NOMO-1 (cell line): ENCODE measurements at regions not wholly inside any gene's neighbourhood (a gene's known extent, or its start where the extent isn't known, plus 50 kb on each side); places are given as distances from the start of the nearest gene placed in this dataset.
"Not testable (repeated sequence)": the region's sequence is repeated elsewhere in the genome, so short reads cannot be mapped to it uniquely, and the experiment has no call there.

Experiments
- DNase-seq, 2 experiments: peaks; one replicate each; lab custom pipeline; 2025; ENCODE audit not compliant: unreplicated experiment in 2 of 2; lab: John Stamatoyannopoulos, UW

DNA sequence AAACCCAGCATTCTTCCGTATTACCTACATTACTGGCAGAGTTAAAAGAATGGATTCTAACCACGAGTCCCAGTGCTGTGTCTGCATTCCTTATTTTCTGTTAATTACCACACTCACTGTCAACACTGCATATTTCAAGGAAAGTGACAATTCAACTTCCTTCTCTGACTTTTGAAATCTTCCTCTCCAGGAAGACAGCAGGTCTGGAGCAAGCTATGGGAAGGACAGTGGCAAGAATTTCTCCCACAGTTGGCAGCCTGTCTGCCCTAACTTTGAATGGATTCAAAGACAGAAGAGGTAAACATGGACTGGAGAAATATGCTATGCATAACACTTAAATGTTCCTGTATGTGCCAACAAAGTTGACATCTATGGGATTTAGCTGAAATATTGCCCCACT, 700.5 kb upstream of the CHAC2 start:
- no peak for DNase-seq

DNA sequence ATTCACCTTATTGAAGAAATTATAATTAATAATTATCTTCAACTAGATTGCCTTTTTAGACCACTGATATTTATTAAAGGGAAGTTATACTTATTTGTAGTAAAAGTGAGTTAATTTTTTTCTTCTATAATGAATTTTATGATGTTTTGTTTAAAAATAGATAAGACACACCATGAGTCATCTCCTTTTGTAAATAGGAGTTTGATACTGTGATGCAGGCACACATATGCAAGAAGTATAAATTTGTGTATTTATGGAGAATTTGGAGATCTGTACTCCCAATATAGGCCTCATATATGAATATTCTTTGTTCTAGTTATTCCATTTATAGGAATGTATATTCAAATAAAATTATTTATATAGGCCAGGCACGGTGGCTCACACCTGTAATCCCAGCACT, 703.5 kb upstream of the CHAC2 start:
- DNase-seq: no peak

DNA sequence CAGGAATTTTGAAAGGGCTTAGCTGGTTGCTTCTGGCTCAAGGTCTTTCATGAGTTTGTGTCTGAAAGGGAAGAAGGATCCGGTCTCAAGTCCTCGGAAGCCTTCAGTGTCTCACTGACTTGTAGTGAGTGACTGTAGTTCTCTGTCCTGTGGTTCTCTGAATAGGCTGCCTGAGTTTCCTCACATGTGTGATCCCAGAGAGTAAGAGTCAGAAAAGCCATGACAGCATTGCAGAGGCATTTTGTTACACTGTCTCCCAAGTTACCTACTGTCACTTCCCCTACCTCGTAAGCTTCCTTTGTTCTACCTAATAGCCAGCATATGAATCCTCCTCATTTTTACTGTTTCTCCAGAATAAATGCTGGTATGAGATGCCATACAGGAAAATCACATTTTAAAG, 709.1 kb upstream of the CHAC2 start:
- DNase-seq: no peak

DNA sequence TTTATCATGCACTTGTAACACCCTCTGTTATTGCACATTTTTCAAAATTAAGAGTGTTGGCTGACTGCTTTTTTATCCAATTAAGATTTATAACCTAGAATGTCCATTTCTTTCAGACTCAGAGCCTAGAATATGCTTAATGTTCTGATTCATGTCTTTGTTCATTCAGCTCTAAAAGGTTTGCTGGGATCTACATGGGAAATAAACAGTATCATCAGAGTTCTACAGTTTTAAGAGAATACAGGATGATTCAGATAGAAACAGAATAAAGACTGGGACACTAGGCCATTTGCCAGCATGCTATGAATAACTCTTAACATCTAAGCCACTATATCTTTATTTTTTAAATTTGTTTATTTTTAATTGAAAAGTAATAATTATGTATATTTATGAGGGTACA, 713.7 kb upstream of the CHAC2 start:
- DNase-seq: no peak

DNA sequence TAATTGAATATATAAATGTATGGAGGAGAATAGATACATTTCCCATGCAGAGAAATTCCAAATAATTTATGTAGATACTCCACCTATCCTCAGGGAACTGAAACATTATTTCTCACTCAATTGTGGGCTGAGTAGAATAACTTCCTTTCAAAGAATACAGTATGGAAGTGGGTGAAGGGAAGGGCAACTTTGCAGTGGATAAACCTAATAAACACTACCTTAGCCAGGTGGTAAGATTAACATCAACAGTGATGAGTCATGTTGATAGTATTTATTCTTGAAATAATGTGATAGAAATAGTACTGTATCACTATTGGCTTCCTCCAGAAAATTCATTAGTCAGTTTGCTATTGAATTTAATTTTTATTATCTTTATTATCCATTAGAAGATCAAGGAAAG, 716.4 kb upstream of the CHAC2 start:
- DNase-seq: no peak

DNA sequence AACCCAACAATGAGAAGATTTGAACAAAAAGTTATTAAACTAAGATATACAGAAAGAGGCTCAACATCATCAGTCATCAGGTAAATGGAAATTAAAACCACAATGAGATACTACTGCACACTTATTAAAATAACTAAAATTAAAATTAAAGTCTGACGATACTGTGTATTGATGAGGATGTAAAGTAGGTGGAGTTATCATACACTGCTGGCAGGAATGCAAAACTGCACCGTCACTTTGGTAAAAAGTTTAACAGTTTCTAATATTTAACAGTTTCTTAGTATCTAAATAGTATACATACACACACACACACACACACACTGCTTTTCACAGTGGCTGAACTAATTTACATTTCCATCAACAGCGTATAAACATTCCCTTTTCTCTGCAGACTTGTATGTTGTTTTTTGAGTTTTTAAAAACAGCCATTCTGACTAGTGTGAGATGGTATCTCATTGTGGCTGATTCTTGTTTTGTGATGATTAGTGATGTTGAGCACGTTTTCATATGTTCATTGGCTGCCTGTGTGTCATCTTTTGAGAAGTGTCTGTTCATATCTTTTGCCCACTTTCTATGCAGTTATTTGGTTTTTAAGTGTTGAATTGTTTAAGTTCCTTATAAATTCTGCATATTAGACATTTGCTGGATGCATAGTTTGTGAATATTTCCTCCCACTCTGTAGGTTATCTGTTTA, 726.9 kb upstream of the CHAC2 start:
- DNase-seq: no peak

DNA sequence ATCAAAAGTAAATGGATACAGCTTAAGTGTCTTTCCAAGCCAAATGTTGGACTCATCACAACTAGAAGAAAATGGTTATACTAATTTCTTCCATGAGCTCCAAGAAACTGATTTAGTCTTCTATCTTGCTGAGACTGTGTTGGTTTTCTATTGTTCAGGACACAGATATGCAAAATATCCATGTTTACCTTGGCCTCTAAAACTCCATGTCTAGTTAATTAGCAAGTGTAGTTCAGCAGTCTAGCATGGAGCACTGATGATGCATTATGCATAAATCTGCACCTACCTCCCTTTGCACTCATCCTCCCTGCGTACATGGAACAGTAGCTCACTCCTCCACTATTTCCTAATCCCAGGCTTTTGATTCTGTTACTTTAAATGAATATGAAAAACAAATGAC, 731.4 kb upstream of the CHAC2 start:
- DNase-seq: no peak

DNA sequence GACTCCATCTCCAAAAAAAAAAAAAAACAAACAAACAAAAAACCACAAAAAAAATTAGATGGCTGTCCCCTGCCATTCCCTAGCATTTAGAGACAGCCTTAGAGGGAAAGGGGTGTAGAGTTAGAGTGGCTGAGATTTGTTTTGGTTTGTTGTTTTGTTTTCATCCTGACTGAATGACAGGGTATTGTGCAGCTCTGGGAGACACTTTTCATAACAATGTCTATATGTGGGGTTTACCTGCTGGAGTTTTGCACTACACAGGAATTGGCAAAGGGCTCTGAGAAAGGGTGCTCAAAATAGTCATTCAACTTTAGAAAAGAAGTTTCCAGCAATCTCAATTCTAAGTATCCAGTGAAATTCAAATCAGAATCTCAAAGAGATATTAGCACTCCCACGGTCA, 732.5 kb upstream of the CHAC2 start:
- DNase-seq: no peak

DNA sequence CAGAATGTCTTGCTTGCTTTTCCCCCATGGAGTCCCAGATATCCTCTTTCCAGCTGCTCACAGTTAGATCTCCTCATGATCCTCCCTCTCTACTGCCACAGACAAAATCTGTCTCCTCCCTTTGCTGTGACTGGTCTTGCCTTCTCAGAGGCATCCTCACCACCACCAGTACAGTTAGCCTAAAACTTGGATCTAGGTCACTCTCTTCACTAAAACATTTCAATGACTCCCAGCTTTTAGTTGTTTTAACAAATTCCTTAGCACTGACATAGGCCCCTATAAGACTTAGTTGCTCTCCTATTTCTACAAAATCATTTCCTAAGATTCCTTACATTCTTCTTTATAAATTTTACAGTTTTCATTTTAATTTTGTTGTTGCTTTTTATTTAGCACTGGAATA, 734.2 kb upstream of the CHAC2 start:
- DNase-seq: no peak

DNA sequence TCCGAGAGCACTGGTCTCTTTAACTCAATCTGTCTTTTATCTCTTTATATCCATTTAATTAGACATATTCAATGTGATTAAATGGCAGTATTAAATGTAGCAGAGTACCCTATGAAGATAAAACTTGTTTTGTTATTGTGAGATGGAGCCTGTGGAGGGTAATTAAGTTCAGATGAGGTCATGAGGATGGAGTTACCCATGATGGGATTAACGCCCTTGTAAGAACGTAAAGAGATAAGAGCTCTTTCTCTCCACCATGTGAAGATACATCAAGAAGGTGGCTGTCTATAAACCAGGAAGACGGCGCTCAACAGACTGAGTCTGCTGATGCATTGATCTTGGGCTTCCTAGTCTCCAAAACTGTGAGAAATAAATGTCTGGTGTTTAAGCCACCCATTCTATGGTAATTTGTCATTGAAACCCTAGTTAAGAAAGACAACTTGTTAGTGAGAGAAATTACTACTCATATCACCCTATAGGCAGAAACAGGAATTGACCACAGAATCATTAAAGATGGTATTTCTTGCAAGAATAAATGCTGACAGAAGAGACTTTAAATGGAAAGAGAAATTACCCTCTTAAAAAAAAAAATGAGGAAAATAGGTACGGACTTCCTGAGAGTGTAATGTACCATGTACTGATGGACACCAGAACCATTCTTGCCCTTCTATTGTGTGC, 738.7 kb upstream of the CHAC2 start:
- DNase-seq: no peak

DNA sequence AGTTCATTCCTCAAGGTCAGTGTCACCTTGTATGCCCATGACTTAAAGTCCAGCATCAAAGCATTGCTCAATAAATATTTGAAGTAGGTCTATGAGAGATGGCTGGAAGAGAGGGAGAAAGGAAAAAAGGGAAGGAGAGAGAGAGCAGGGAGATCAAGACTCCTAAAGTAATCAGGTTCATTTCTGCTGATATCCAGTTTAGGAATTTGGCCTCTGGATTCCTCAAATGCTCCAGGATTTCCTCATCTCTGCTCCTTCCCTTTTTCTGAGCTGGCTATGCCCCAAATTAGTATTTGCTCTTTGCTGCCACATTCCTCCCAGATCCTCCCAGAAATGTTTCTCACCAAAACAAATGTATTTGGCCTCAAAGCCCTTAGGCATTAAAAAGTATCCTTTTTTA, 739.4 kb upstream of the CHAC2 start:
- no peak for DNase-seq

DNA sequence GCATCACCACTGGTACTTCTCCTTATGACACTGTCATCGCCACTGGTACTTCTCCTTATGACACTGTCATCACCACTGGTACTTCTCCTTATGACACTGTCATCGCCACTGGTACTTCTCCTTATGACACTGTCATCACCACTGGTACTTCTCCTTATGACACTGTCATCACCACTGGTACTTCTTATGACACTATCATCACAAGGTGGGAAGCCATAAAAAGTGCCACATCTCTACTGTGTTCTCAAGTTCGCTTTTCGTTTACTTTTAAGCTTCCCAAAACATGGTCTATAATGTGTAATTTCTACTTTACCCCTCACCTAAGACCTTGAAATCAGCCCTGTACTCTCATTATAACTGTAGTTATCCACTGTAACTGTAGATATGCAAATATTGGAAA, 745.4 kb upstream of the CHAC2 start:
- not testable (repeated sequence) for DNase-seq

DNA sequence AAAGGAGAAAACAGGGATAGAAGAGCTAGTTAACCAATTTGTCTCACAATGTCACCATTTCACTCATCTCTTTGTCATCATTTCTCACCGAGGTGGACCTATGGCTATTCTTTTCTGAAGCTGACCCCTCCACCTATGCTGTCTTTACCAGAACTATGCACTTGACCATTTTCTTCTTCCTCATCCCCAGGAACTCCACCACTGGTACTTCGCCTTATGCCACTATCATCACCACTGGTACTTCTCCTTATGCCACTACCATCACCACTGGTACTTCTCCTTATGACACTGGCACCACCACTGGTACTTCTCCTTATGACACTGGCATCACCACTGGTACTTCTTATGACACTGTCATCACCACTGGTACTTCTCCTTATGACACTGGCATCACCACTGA, 745.8 kb upstream of the CHAC2 start:
- DNase-seq: no peak

DNA sequence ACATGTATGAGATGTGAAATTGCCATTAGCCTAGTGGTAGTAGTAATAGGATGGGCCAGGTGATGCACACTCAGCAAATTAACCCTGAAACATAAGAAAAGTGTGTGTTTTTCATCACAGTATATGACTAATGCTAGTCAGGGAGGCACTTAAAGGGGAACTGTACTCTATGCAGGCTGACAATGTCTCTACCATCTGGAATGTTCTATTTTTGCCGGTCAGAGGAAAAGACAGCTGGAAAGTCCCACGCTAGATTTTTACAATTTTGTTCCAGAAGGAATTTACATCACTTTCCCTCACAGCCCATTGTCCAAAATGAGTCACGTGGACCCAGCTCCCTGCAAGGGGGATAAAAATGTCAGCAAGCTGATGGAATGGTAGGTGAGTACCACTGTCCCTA, 746.3 kb upstream of the CHAC2 start:
- DNase-seq: no peak

DNA sequence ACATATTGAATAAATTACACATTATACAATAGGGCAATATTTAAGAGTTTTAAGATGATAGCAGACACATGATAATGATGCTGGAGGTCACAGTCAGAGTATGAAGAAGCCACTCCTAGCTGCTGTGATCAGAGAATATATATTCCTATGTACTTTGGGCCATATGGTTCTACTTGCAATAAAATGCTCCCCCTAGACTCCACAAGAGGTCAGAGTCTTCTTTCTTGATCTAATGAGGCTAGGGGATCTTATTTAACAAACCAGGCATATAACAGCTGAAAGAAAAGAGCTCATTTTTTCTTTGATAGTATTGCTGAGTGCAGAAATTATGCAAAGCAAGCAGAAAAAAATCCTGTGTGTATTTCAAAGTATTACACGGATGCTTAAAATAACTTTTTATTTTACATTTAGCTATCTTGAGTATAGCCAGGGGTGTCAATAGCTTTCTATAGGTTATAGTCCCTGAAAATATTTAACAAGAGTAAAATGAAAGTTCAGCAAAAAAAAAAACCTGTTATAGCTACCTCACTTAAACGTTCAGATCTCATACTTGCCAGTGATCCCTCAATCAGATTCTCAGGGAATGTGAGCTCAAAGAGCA, 748.7 kb upstream of the CHAC2 start:
- DNase-seq: no peak

DNA sequence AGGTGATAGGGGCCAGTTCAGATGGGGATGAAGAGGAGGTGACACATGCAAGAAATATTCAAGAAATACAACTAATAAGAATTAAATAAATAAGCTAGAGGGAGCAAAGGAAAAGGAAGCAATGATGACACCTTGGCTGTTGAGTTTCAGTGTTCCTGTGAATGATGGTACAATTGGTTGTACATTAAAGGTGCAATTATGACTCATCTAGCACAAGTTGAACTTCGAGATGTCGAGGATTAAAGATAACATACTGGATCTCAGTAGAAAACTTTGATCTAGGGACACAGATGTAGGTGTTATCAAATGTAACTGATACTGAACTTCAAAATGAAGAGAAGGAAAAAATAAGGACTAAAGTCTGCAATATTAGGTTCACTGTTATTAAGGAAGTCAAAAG, 760.6 kb upstream of the CHAC2 start:
- no peak for DNase-seq

DNA sequence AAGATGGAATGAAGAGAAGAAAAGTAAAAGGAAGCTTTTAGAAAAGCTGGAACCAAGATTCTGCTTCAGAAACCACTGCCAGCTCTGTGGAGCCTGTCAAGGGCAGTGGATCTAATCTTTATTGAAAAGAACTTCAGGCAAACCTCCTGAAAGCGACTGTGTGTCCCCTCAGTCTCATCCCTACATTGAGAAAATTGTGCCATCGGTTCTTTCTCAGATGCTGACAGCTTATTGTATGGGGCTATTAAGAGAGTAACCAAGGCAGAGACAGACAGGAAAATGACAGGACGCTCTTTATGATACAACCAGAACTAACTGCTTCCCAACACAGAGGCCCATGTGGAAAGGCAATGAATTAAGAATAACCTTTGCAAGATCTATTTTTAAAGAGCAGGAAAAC, 763.2 kb upstream of the CHAC2 start:
- no peak for DNase-seq

DNA sequence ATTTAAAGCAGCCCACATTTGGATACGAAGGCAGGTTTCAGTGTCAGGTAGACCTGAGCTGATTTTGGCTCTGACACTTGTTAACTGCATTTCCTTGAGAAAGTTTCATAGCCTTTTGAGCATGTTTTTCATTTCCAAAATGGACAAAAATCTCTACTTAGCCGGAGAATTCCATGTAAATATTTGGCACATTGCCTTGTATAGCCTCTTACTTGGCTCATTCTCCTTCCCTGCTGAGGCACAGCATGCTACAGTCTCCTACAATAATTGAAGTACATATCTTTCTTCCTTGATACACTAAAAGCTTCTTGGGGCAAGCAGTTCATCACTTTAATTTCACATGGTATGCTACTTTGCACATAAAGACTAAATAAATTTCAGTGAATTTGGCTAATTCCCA, 772.2 kb upstream of the CHAC2 start:
- no peak for DNase-seq

DNA sequence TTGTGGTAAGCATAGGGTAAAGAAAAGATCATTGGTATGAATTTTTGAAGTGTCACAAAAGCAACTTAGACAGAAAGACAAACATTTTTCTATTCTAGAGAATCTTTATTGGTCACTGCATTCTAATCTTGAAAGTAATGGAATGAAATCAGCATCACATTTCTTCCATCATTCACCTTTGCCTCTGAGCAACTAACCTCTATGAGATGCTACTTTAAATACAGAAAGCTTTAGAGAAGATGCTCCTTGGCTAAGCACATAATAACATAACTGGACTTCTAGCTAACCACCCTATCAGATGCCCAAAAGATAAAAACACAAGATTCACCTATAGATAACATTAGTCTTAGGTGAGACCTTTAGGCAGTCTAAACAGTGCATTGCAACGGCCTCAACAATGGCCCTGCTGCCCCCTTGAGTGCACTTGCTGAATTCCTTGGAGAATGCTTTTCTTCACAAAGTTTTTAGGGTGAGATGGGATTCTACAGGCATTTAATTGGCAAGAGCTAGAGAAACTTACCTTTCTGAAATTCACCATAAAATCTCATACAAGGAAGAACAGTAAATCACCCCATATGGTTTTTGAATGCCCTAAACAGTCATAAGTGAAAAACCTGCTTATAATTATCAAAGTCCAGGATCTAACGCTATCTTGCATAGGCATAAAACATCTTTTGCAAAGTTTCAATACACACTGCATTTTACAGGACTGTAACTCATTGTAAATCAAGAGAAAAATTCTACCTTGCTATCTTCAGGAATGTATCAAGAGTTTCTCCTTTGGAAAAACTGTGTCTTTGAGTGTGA, 791.3 kb upstream of the CHAC2 start:
- peak in 1 of 2 experiments; percentile 3 for DNase-seq

DNA sequence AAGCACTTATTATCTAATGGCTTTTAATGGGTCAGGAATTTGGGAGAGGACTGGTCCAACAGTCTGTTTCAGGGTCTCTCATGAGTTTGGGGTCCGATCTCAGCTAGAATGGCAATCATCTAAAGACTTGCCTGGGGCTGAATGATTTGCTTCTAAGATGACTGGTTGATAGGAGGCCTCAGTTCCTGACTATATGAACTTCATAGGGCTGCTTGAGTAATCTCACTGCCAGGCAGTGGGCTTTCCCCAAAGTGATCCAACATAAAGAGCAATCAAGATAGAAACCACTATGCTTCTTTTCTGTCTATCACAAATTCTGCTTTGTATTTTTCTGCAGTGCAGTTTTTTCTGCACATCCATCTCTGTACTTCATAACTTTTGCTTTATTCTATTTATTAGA, 793.5 kb upstream of the CHAC2 start:
- DNase-seq: no peak

DNA sequence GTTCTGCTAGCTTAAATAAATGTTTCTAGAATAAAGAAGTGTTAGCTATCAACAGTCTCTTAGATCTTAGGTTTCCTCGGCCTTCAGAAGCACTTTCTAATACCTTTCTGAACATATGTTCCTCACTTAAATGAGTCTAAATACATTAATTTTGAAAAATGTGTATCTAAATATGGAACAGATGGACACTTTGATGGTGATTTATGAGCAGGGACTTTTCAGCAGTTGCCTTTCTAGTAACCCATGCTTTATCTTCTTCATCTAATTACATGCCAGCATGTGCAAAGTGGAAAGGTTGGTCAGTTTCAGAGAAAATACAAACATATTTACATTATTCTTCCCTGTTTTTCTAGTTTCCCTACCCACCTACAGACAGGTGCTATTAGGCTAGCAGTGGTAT, 797.0 kb upstream of the CHAC2 start:
- DNase-seq: no peak

DNA sequence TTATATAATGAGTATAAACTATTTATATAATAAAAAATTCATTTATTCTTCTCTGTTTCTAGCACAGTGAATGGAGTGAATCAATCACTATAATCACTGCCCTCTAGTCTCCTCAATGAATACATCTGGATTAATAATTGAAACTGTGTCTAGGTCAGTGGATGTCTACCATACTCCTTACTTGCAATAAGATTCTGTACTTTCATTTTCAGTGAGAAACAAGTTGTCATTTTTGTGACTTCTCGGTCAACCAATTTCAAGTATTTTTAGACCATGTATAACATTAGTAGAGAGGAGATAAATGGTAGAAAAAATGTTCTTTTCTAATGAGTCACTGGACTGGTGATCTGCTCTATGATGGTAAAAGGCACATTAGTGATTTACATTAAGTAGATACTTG, 799.6 kb upstream of the CHAC2 start:
- DNase-seq: no peak
